ENCODE measurements at regions not wholly inside any gene's neighbourhood (a gene's known extent, or its start where the extent isn't known, plus 50 kb on each side); places are given as distances from the start of the nearest gene placed in this dataset.

- no peak for TF ChIP-seq CSRNP1 (CRISPR knock-in tag; IDR thresholded peaks at IDR 0.05)
- no peak for TF ChIP-seq ZNF616 (CRISPR knock-in tag; IDR thresholded peaks at IDR 0.05; ENCODE audit: low read depth)
- no peak for TF ChIP-seq SMAD3 (CRISPR knock-in tag; IDR thresholded peaks at IDR 0.05)
- no peak for TF ChIP-seq NFKBIZ (CRISPR knock-in tag; IDR thresholded peaks at IDR 0.05)
- TF ChIP-seq, protein P1, sequence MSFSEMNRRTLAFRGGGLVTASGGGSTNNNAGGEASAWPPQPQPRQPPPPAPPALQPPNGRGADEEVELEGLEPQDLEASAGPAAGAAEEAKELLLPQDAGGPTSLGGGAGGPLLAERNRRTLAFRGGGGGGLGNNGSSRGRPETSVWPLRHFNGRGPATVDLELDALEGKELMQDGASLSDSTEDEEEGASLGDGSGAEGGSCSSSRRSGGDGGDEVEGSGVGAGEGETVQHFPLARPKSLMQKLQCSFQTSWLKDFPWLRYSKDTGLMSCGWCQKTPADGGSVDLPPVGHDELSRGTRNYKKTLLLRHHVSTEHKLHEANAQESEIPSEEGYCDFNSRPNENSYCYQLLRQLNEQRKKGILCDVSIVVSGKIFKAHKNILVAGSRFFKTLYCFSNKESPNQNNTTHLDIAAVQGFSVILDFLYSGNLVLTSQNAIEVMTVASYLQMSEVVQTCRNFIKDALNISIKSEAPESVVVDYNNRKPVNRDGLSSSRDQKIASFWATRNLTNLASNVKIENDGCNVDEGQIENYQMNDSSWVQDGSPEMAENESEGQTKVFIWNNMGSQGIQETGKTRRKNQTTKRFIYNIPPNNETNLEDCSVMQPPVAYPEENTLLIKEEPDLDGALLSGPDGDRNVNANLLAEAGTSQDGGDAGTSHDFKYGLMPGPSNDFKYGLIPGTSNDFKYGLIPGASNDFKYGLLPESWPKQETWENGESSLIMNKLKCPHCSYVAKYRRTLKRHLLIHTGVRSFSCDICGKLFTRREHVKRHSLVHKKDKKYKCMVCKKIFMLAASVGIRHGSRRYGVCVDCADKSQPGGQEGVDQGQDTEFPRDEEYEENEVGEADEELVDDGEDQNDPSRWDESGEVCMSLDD (CRISPR knock-in tag; IDR thresholded peaks at IDR 0.05; ENCODE audit: borderline replicate concordance) = no peak
Measured at GRCh38 chr14:101507836-101508150, 53.5 kb upstream of the DIO3 start (continued).

GRCh38 chr14:101508196-101508947 is 52.9 kb upstream of the DIO3 start:
- intact Hi-C loops (cut with micrococcal nuclease; ENCODE audit: unreplicated experiment) (no loop called here), in situ Hi-C loops (cut with HindIII; ENCODE audit: extremely low pct_ligation_motif_present, low pct_unique_long_range_greater_than_20kb) (no loop called here)
- ChIA-PET CTCF (ENCODE audit: low intra/inter-chr PET ratio, low total read pairs) (no interaction called here), POLR2A (no interaction called here)
- Histone ChIP-seq H3K27ac (ENCODE audit: extremely low read length, insufficient read depth, low read length) (no peak overlapping the region), H3K9me3 (ENCODE audit: low read length) (no peaks in the 10 kb centered on the region; the same call in 1 of the 2 replicates), H3K4me3 (replicated peaks in 1 of 3; ENCODE audit: insufficient read depth in 1 of 3, low read depth in 2 of 3, low read length in 3 of 3) (no peak overlapping the region), H4K20me1 (ENCODE audit: insufficient read depth, low read length) (no peaks in the 10 kb centered on the region), H3K4me2 (ENCODE audit: low read depth, low read length) (no peak overlapping the region), H3K27me3 (ENCODE audit: control insufficient read depth in 1 of 2, insufficient read depth in 2 of 2, low read length in 2 of 2) (peaks cover 5 to 31% of the 10 kb centered on the region in 2 experiments; a peak in 4 of 5 replicates), H3K36me3 (replicated peaks in 1 of 2; ENCODE audit: control insufficient read depth in 1 of 2, insufficient read depth in 2 of 2, low read length in 2 of 2) (no peaks in the 10 kb centered on the region), H3K9ac (ENCODE audit: insufficient read depth, low read depth, low read length) (no peak overlapping the region), H3K79me2 (ENCODE audit: insufficient read depth, low read length) (no peaks in the 10 kb centered on the region), H3K4me1 (ENCODE audit: insufficient read depth, low read length) (peaks cover 15% of the 10 kb centered on the region), H2AFZ (ENCODE audit: low read length) (no peak overlapping the region)
- no peak for FAIRE-seq
- no TSS peak for BruUV-seq (replicated peaks)
- 55% methylated on average over 8 of the region's 12 CpGs for WGBS (ENCODE audit: low lambda C conversion rate)
- ATAC-seq = no peak
- DNase-seq (ENCODE audit: low spot score) = no peak
- no peak for TF ChIP-seq MAF1 (CRISPR knock-in tag; IDR thresholded peaks at IDR 0.05; ENCODE audit: borderline replicate concordance)
- TF ChIP-seq SNAI1 (CRISPR knock-in tag; IDR thresholded peaks at IDR 0.05; ENCODE audit: borderline replicate concordance) = no peak
- TF ChIP-seq ZSCAN9 (CRISPR knock-in tag; IDR thresholded peaks at IDR 0.05; ENCODE audit: borderline replicate concordance) = no peak
- TF ChIP-seq U2AF1 (optimal IDR thresholded peaks at IDR 0.05; ENCODE audit: low read depth, low read length) = no peak
- no peak for TF ChIP-seq CAMTA2 (CRISPR knock-in tag; IDR thresholded peaks at IDR 0.05; ENCODE audit: borderline replicate concordance)
- TF ChIP-seq FLYWCH1 (CRISPR knock-in tag; IDR thresholded peaks at IDR 0.05) = no peak
- TF ChIP-seq SOX5 (CRISPR knock-in tag; IDR thresholded peaks at IDR 0.05; ENCODE audit: borderline replicate concordance) = no peak
- TF ChIP-seq, protein P2, sequence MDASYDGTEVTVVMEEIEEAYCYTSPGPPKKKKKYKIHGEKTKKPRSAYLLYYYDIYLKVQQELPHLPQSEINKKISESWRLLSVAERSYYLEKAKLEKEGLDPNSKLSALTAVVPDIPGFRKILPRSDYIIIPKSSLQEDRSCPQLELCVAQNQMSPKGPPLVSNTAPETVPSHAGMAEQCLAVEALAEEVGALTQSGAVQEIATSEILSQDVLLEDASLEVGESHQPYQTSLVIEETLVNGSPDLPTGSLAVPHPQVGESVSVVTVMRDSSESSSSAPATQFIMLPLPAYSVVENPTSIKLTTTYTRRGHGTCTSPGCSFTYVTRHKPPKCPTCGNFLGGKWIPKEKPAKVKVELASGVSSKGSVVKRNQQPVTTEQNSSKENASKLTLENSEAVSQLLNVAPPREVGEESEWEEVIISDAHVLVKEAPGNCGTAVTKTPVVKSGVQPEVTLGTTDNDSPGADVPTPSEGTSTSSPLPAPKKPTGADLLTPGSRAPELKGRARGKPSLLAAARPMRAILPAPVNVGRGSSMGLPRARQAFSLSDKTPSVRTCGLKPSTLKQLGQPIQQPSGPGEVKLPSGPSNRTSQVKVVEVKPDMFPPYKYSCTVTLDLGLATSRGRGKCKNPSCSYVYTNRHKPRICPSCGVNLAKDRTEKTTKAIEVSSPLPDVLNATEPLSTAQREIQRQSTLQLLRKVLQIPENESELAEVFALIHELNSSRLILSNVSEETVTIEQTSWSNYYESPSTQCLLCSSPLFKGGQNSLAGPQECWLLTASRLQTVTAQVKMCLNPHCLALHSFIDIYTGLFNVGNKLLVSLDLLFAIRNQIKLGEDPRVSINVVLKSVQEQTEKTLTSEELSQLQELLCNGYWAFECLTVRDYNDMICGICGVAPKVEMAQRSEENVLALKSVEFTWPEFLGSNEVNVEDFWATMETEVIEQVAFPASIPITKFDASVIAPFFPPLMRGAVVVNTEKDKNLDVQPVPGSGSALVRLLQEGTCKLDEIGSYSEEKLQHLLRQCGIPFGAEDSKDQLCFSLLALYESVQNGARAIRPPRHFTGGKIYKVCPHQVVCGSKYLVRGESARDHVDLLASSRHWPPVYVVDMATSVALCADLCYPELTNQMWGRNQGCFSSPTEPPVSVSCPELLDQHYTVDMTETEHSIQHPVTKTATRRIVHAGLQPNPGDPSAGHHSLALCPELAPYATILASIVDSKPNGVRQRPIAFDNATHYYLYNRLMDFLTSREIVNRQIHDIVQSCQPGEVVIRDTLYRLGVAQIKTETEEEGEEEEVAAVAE (CRISPR knock-in tag; IDR thresholded peaks at IDR 0.05; ENCODE audit: borderline replicate concordance) = no peak
